ENCODE measurements at regions not wholly inside any gene's neighbourhood (a gene's known extent, or its start where the extent isn't known, plus 50 kb on each side); places are given as distances from the start of the nearest gene placed in this dataset.
A peak's percentile ranks its signal among the peaks of the same experiment; 100 is the strongest.

GRCh38 chr10:131751827-131752775, 148.7 kb upstream of the PPP2R2D start:
- no peak for DNase-seq (ENCODE audit: low spot score)

GRCh38 chr10:131753336-131753735, 147.5 kb upstream of the PPP2R2D start:
- no peak for DNase-seq (ENCODE audit: low spot score)

GRCh38 chr10:131755200-131755599, 145.6 kb upstream of the PPP2R2D start:
- no peak for DNase-seq (ENCODE audit: low spot score)

GRCh38 chr10:131757285-131758058, 143.3 kb upstream of the PPP2R2D start:
- no peak for DNase-seq (ENCODE audit: low spot score)

- DNase-seq (ENCODE audit: low spot score), result no peak
Observed at GRCh38 chr10:131758062-131758938, 142.5 kb upstream of the PPP2R2D start.

GRCh38 chr10:131758939-131759301, 141.9 kb upstream of the PPP2R2D start:
- DNase-seq (ENCODE audit: low spot score), result no peak

GRCh38 chr10:131759347-131759746, 141.5 kb upstream of the PPP2R2D start:
- DNase-seq (ENCODE audit: low spot score), result no peak

GRCh38 chr10:131760416-131761166, 140.2 kb upstream of the PPP2R2D start:
- no peak for DNase-seq (ENCODE audit: low spot score)

DNA sequence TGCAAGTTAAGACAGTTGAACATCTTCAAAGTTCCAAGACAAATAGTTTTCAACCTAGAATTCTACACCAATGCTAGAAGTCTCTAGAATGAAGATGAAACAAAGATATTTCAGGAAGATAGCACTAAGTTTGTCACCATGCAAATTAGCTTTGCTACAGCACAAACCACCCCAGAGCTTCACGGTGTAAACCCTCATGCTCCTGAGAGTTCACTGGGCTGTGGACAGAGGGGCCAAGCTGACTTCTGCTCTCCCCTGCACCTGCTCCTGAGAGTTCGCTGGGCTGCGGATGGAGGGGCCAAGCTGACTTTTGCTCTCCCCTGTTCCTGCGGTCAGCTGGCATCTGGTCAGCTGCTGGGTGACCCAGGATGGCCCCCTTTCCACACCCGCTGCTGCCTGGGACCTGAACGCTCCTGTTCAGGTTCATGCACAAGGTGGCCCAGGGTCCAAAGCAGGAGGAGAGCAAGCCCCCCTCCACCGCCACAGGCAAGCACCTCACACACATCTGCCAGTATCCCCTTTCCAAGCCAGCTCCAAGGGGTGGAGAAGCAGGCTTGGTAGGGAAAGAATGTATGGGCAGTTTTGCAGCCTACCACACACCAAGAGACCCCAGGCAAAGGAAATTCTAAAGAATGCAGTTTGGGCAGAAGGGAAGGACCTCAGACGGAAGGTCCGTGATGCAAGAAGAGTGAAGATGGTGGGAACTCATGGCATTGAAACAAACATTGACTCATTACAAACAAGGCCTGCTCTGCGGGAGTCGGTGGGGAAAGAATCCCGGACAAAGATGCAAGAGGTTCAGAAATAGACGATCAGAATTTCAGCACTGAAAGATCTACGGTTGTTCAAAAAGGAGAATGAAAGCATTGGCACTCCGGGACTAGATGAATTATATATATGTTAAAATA, 137.8 kb upstream of the PPP2R2D start:
- DNase-seq (ENCODE audit: low spot score), result no peak

GRCh38 chr10:131764929-131765328, 135.9 kb upstream of the PPP2R2D start:
- no peak for DNase-seq (ENCODE audit: low spot score)

DNA sequence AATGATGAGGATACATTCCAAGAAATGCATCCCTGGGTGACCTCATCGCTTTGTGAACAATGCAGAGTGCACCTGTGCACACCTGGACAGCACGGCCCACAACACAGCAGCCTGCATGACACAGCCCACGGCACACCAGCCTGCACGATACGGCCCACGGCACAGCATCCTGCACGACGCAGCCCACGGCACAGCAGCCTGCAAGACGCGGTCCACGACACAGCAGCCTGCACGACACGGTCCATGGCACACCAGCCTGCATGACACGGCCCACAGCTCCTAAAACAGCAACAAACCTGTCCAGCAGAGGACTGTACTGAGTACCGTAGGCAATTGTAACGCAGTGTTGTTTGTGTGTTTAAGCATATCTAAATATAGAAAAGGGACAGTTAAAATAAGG, 134.7 kb upstream of the PPP2R2D start:
- no peak for DNase-seq (ENCODE audit: low spot score)

DNA sequence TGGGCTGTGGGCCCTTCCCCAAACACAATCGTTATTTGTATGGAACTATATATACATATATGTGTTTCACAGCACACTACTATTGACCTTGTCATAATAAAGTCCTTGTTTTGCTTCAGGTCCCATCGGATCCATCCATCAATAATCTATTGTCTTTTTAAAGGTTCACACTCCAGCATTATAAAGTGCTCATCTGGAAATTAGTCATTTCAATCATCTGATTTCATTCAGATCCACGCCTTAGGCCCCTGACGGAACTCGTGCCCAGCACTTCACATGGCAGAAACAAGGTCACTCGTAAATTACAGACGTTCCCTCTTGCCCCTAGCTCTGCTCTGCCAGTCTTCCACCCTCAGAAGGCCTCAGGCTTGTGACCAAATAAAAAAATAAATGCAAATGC, 133.1 kb upstream of the PPP2R2D start:
- DNase-seq (ENCODE audit: low spot score), result no peak

DNA sequence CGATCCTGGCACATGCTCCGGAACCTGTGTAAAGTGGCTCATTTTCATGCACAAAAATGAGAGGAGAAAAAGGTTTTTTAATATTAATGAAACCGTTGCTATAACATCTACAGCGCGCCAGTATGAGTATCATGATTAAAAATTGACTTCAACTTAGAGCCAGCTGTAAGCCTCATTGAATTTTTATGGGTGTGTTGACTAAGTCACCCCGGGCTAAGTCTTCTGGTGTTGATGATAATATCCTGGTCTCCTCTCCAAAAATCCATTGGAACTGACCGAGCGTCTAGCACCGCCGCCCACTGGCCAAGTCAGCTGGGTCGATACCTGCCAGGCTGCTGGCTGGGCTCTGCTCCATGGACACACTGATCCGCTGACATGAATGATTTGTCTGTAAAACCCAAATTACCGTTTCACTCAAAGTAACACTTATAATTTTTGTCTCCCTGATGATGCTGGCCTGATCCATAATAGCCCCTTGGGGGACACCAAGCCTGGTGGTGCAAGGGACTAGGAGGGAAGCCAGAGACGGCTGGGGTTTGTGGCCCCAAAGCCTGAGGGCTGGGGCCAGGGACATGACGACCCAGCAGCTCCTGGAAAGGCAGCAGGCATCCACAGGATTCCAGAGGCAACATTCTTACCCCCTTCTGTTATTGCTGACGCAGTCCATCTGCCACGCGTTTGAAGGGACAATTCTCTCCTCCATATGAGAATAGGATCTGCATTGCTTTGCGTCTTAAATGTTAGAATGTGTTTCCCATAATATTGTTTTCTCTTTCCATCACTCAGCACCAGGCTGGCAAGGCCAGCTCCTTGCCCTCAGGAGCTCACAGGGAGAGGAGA, 131.0 kb upstream of the PPP2R2D start:
- DNase-seq (ENCODE audit: low spot score), result peak; percentile 29

DNA sequence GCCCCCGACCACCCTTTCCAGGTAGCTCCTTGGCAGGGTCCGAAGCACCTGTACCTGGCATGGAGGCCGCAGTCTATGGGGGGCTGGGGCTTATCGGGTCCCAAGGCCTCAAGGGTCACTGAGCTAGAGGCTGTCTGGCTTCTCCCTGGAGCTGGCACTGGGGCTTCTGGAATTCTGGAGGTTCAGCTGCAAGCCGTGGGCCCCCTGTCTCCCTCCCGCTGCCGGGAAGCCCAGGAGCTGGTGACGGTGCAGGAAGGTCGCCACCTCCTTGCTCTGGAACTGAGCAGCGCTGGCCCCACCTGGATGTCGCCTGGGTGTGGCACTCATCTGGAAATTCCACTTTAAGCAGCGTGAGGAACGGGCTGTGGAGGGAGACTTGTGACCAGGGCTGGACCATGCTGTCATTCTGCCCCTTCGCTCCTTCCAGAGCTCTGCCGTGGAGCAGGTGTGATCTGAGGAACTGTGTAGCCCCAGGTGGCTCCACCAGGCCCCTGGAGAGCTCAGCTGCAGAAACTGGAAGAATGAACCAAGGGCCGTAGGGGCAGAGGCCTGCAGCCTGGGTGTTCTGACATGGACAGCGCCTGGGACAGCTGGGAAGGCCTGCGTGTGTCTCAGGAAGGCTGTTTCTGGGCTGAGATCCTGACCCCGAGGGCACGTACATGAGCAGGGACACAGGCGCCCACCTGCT, 129.7 kb upstream of the PPP2R2D start:
- no peak for DNase-seq (ENCODE audit: low spot score)

DNA sequence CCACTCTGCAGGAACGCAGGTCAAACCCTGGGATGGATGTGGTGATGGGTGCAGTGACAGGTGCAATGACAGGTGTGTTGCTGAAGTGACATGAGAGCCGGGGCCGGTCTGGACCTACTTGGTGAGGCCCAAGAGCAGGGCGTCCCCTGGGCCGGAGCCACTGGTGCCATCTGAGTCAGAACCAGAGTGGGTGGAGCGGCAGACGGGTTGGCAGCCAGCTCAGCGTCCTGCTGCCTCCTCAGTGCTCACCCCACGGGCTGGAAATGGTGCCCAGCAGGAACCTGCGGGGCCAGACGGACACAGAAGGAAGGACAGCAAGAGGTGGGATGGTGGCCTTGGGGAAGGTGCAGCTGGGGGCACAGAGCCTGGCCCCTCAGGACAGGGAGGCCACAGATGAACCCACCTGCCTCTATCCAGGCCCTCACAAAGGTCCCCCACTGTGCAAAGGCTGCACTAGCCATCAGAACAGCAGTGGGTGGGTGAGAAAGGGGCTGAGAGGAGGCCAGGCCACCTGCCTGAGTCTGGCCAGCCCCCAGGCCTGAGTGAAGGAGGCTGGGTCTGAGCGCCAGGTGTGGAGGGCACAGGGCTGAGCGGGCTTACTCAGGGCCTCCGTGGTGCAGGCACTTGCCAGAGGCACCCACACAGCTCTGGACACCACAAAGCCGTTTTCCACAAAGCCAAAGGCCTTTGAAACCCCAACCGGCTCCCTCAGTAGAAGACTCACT, 129.0 kb upstream of the PPP2R2D start:
- no peak for DNase-seq (ENCODE audit: low spot score)

DNA sequence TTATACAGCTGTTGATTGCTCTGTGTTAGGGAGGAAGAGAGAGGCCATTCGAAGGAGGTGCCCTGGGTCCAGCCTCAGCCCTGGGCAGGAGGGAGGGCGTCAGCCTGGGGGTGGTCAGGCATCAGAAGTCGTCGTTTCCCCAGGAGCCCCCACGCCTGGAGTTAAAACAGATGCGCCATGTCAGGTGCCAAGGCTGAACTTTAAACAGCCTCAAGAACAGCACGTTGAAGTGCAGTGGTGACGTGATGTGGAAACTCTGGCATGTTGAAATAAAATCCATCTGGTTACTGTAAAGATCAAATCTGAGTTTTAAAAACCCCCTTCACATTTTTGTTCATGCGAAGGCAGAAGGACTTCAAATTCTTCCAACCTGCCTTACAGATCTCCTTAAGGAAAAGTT, 128.4 kb upstream of the PPP2R2D start:
- DNase-seq (ENCODE audit: low spot score), result no peak

- no peak for DNase-seq (ENCODE audit: low spot score)
Observed at GRCh38 chr10:131773370-131774343, 127.2 kb upstream of the PPP2R2D start.
